Endothelial cell of umbilical vein (primary cell): ENCODE measurements at regions not wholly inside any gene's neighbourhood (a gene's known extent, or its start where the extent isn't known, plus 50 kb on each side); places are given as distances from the start of the nearest gene placed in this dataset.

Experiments used
- BruUV-seq: library from RNA; stranded (reverse); fragments of 400-500 nt; replicated peaks from 2 replicates; lab custom pipeline; 2021; lab: Mats Ljungman, UMichigan
- CTCF ChIA-PET: fragments of 300-600, 350-600 bp; sonication (Branson Sonifier 250); formaldehyde crosslinking; loops from one replicate; lab custom pipeline; 2021; ENCODE audit warnings: antibody characterized with exemption, inconsistent platforms; lab: Charles Lee
- POLR2A ChIA-PET: fragments of 300-600, 350-600 bp; sonication (Branson Sonifier 250); formaldehyde crosslinking; loops from one replicate; lab custom pipeline; 2021; ENCODE audit warnings: antibody characterized with exemption, inconsistent platforms; lab: Charles Lee
- DNase-seq: peaks from one replicate; pipeline ENCODE4 v3.0.0-alpha.2; 2011; ENCODE audit warnings: low read depth, low spot score
- FAIRE-seq: peaks from 2 replicates; lab custom pipeline; 2011; peaks lifted over from hg19 to GRCh38; lab: Jason Lieb, UNC
- H2AFZ ChIP-seq: 2 replicates; pipeline ENCODE4 v1.6.0; 2012; ENCODE audit warnings: low read depth, low read length, control low read depth, inconsistent platforms
- H3K27ac ChIP-seq: 2 replicates; pipeline ENCODE4 v1.5.1; 2011; ENCODE audit warnings: low read depth, mild to moderate bottlenecking, control low read depth, low read length, moderate library complexity; ENCODE audit not compliant: insufficient read depth
- H3K27me3 ChIP-seq, 2 experiments: 2 replicates each; pipeline versions ENCODE4 v1.6.0 to v1.6.1; 2011; ENCODE audit warnings: low read length in 2 of 2, mixed read lengths in 1 of 2; ENCODE audit not compliant: control insufficient read depth in 2 of 2, insufficient read depth in 2 of 2
- H3K36me3 ChIP-seq, 2 experiments: 2 replicates in 1 of 2; 3 replicates in 1 of 2; pipeline ENCODE4 v1.5.1; 2011; ENCODE audit warnings: low read length in 2 of 2, mild to moderate bottlenecking in 1 of 2, moderate library complexity in 1 of 2; ENCODE audit not compliant: control insufficient read depth in 2 of 2, insufficient read depth in 2 of 2; ENCODE audit errors: extremely low read depth in 1 of 2
- H3K4me1 ChIP-seq: 3 replicates; pipeline ENCODE4 v1.5.1; 2011; ENCODE audit warnings: mild to moderate bottlenecking, low read length; ENCODE audit not compliant: control insufficient read depth, insufficient read depth; ENCODE audit errors: extremely low read depth
- H3K4me2 ChIP-seq: 2 replicates; pipeline ENCODE4 v1.6.1; 2011; ENCODE audit warnings: low read length, control low read depth, mixed read lengths; ENCODE audit not compliant: insufficient read depth
- H3K4me3 ChIP-seq, 3 experiments: fragments of 200-600 bp in 1 of 3; sonication (generic), shearing (Covaris generic) in 1 of 3; replicated peaks in 1 of 3; 2 replicates each; pipeline ENCODE4 v1.5.1; 2011 to 2016; ENCODE audit warnings: control low read depth in 3 of 3, low read length in 3 of 3, mild to moderate bottlenecking in 2 of 3, inconsistent platforms in 1 of 3, low read depth in 1 of 3, moderate library complexity in 1 of 3; ENCODE audit not compliant: insufficient read depth in 1 of 3
- H3K79me2 ChIP-seq: 2 replicates; pipeline ENCODE4 v1.6.0; 2012; ENCODE audit warnings: low read length, inconsistent platforms; ENCODE audit not compliant: control insufficient read depth, insufficient read depth
- H3K9ac ChIP-seq: replicated peaks from 2 replicates; pipeline ENCODE3; 2011; ENCODE audit warnings: low read length, control low read depth; ENCODE audit not compliant: insufficient read depth; ENCODE audit errors: extremely low read depth
- H3K9me1 ChIP-seq: replicated peaks from 3 replicates; pipeline ENCODE4 v1.6.0; 2011; ENCODE audit warnings: mild to moderate bottlenecking, low read length; ENCODE audit not compliant: control insufficient read depth, insufficient read depth; ENCODE audit errors: extremely low read depth
- H3K9me3 ChIP-seq: replicated peaks from 2 replicates; pipeline ENCODE4 v1.5.1; 2012; ENCODE audit warnings: low read length, inconsistent platforms; ENCODE audit not compliant: control insufficient read depth, insufficient read depth
- H4K20me1 ChIP-seq: replicated peaks from 2 replicates; pipeline ENCODE3; 2011; ENCODE audit warnings: mild to moderate bottlenecking, low read length; ENCODE audit not compliant: control insufficient read depth, insufficient read depth; ENCODE audit errors: extremely low read depth
- CTCF ChIP-seq, 2 donors: IDR thresholded peaks; 1 replicate in 1 of 2; 2 replicates in 1 of 2; pipeline ENCODE4 v1.5.1; 2011; ENCODE audit warnings: low read length in 2 of 2, mild to moderate bottlenecking in 2 of 2, moderate library complexity in 2 of 2, control low read depth in 1 of 2, inconsistent platforms in 1 of 2, low read depth in 1 of 2; ENCODE audit not compliant: insufficient read depth in 1 of 2; ENCODE audit errors: extremely low read depth in 1 of 2
- EZH2 ChIP-seq: IDR thresholded peaks from 2 replicates; pipeline ENCODE4 v1.6.1; 2012; ENCODE audit warnings: borderline replicate concordance, low read depth, mild to moderate bottlenecking, moderate library complexity, low read length, inconsistent platforms; ENCODE audit not compliant: severe bottlenecking
- FOS ChIP-seq: IDR thresholded peaks from 2 replicates; pipeline ENCODE4 v1.6.1; 2011; ENCODE audit warnings: mild to moderate bottlenecking, low read length, moderate library complexity, borderline replicate concordance; ENCODE audit not compliant: insufficient read depth
- GATA2 ChIP-seq: IDR thresholded peaks from 2 replicates; pipeline ENCODE4 v1.7.0; 2011; ENCODE audit warnings: low read depth, mild to moderate bottlenecking, moderate library complexity, mixed read lengths, low read length; ENCODE audit not compliant: insufficient read length, insufficient read depth
- JUN ChIP-seq: IDR thresholded peaks from 2 replicates; pipeline ENCODE4 v1.6.1; 2011; ENCODE audit warnings: borderline replicate concordance, low read depth; ENCODE audit not compliant: insufficient read length, insufficient read depth
- MAX ChIP-seq: IDR thresholded peaks from 2 replicates; pipeline ENCODE4 v1.6.1; 2011; ENCODE audit not compliant: insufficient read depth, insufficient read length
- MYC ChIP-seq: IDR thresholded peaks from one replicate; pipeline ENCODE4 v1.6.1; 2011; ENCODE audit warnings: mild to moderate bottlenecking, low read depth, low read length
- POLR2A ChIP-seq: IDR thresholded peaks from 2 replicates; pipeline ENCODE4 v1.6.1; 2012; ENCODE audit warnings: low read depth, mild to moderate bottlenecking, control low read depth, low read length
- POLR2AphosphoS5 ChIP-seq: IDR thresholded peaks from 2 replicates; pipeline ENCODE4 v1.6.1; 2012; ENCODE audit warnings: low read depth, mild to moderate bottlenecking, control low read depth, low read length, moderate library complexity; ENCODE audit not compliant: insufficient read depth
- dilution Hi-C: fragments of 300-500 bp; cut with MboI; formaldehyde crosslinking; loops from one replicate; pipeline ENCODE4 v1.15.0; 2019; ENCODE audit warnings: low sequenced_read_pairs; ENCODE audit not compliant: extremely low pct_ligation_motif_present
- intact Hi-C: fragments of 100-400 bp; cut with micrococcal nuclease; formaldehyde crosslinking; loops from one replicate; pipeline ENCODE4 v1.10.0; 2022

GRCh38 chr22:48784701-48785503, 1042.8 kb downstream of the BRD1 start:
- BruUV-seq: no TSS peak
- dilution Hi-C loops: no loop called here
- Histone ChIP-seq H2AFZ (no peak overlapping the region), H3K4me1 (no peaks in the 10 kb centered on the region), H3K9me1 (no peaks in the 10 kb centered on the region), H4K20me1 (no peaks in the 10 kb centered on the region), H3K27me3 (no peaks in the 10 kb centered on the region), H3K27ac (no peak overlapping the region), H3K36me3 (no peaks in the 10 kb centered on the region), H3K9ac (no peak overlapping the region), H3K4me2 (no peak overlapping the region), H3K79me2 (no peaks in the 10 kb centered on the region), H3K4me3 (no peak overlapping the region), H3K9me3 (peaks cover 3% of the 10 kb centered on the region)
- CTCF ChIA-PET: no interaction called here
- TF ChIP-seq CTCF (IDR thresholded peaks at IDR 0.05; ENCODE audit: extremely low read depth in 1 of 2, insufficient read depth in 1 of 2, low read depth in 1 of 2, low read length in 2 of 2): no peak
- no peak for TF ChIP-seq POLR2AphosphoS5
- no peak for TF ChIP-seq EZH2
- no peak for TF ChIP-seq POLR2A
- TF ChIP-seq FOS: no peak
- TF ChIP-seq GATA2: no peak
- TF ChIP-seq MAX: no peak
- no peak for TF ChIP-seq JUN
- TF ChIP-seq MYC: no peak
- intact Hi-C loops: no loop called here
- FAIRE-seq (no peak), DNase-seq (no peak)
- POLR2A ChIA-PET: no interaction called here
